IMR-90 (cell line): ENCODE measurements at regions not wholly inside any gene's neighbourhood (a gene's known extent, or its start where the extent isn't known, plus 50 kb on each side); places are given as distances from the start of the nearest gene placed in this dataset.

ENCODE experiments used
- ATAC-seq: fragments of 200-7000 bp; cut with Tn5 transposase; 2 replicates; pipeline ENCODE4 v1.9.1; 2020; ENCODE audit warnings: low read depth, mild to moderate bottlenecking, moderate library complexity
- BruUV-seq: library from RNA; stranded (reverse); fragments of 400-500 nt; replicated peaks from 2 replicates; lab custom pipeline; 2021; lab: Mats Ljungman, UMichigan
- CTCF ChIA-PET: fragments of 300-600 bp; formaldehyde crosslinking; extraction: SDS; loops from one replicate; lab custom pipeline; 2021; ENCODE audit warnings: antibody characterized with exemption; lab: Yijun Ruan, JAX
- POLR2A ChIA-PET: fragments of 300-600 bp; sonication (Branson Sonifier 250); formaldehyde crosslinking; loops from one replicate; lab custom pipeline; 2022; ENCODE audit warnings: antibody characterized with exemption; ENCODE audit not compliant: unreplicated experiment; lab: Charles Lee
- DNase-seq: peaks from one replicate; pipeline ENCODE4 v3.0.0; 2013
- H2AFZ ChIP-seq: replicated peaks from 2 replicates; pipeline ENCODE3; 2013; ENCODE audit warnings: low read length, mild to moderate bottlenecking; ENCODE audit not compliant: poor library complexity
- H2AK5ac ChIP-seq: 2 replicates; pipeline ENCODE4 v1.6.1; 2013; ENCODE audit warnings: low read depth, low read length, inconsistent platforms
- H2AK9ac ChIP-seq: replicated peaks from 2 replicates; pipeline ENCODE3; 2013; ENCODE audit warnings: mild to moderate bottlenecking, low read depth, low read length, moderate library complexity; ENCODE audit not compliant: poor library complexity
- H2BK120ac ChIP-seq: 2 replicates; pipeline ENCODE4 v1.6.1; 2013; ENCODE audit warnings: low read depth, low read length, inconsistent platforms
- H2BK15ac ChIP-seq: 3 replicates; pipeline ENCODE4 v1.6.1; 2013; ENCODE audit warnings: low read depth, low read length, inconsistent platforms
- H2BK20ac ChIP-seq: 2 replicates; pipeline ENCODE4 v1.6.1; 2013; ENCODE audit warnings: low read depth, mild to moderate bottlenecking, inconsistent platforms, low read length, moderate library complexity
- H2BK5ac ChIP-seq: 2 replicates; pipeline ENCODE4 v1.6.1; 2013; ENCODE audit warnings: mild to moderate bottlenecking, low read depth, low read length, inconsistent platforms; ENCODE audit not compliant: poor library complexity, severe bottlenecking
- H3K14ac ChIP-seq: replicated peaks from 2 replicates; pipeline ENCODE4 v1.6.1; 2013; ENCODE audit warnings: low read depth, low read length, inconsistent platforms
- H3K18ac ChIP-seq: 2 replicates; pipeline ENCODE4 v1.6.1; 2013; ENCODE audit warnings: low read depth, low read length, control low read depth
- H3K23ac ChIP-seq: 2 replicates; pipeline ENCODE4 v1.6.1; 2013; ENCODE audit warnings: low read depth, low read length, inconsistent platforms
- H3K27ac ChIP-seq: 2 replicates; pipeline ENCODE4 v1.5.1; 2013; ENCODE audit warnings: mild to moderate bottlenecking, control low read depth, low read length; ENCODE audit not compliant: insufficient read depth
- H3K27me3 ChIP-seq: 2 replicates; pipeline ENCODE4 v1.6.1; 2013; ENCODE audit warnings: low read length; ENCODE audit not compliant: control insufficient read depth, insufficient read depth
- H3K36me3 ChIP-seq: 2 replicates; pipeline ENCODE4 v1.6.1; 2013; ENCODE audit warnings: low read length, mixed read lengths; ENCODE audit not compliant: control insufficient read depth, insufficient read depth
- H3K4ac ChIP-seq: 2 replicates; pipeline ENCODE4 v1.6.1; 2013; ENCODE audit warnings: low read depth, low read length, inconsistent platforms
- H3K4me1 ChIP-seq: 2 replicates; pipeline ENCODE4 v1.6.1; 2013; ENCODE audit warnings: low read length, mixed read lengths; ENCODE audit not compliant: control insufficient read depth, insufficient read depth
- H3K4me2 ChIP-seq: 2 replicates; pipeline ENCODE4 v1.6.1; 2013; ENCODE audit warnings: low read depth, mild to moderate bottlenecking, control low read depth, low read length, moderate library complexity
- H3K4me3 ChIP-seq: 2 replicates; pipeline ENCODE4 v1.5.1; 2013; ENCODE audit warnings: low read depth, mild to moderate bottlenecking, control low read depth, low read length, moderate library complexity; ENCODE audit not compliant: insufficient read depth
- H3K56ac ChIP-seq: 2 replicates; pipeline ENCODE4 v1.6.1; 2013; ENCODE audit warnings: low read length, inconsistent platforms; ENCODE audit not compliant: insufficient read depth; ENCODE audit errors: extremely low read depth
- H3K79me1 ChIP-seq, 2 experiments: 2 replicates each; pipeline ENCODE4 v1.6.1; 2013; ENCODE audit warnings: low read length in 2 of 2, inconsistent platforms in 1 of 2, low read depth in 1 of 2
- H3K9ac ChIP-seq: 2 replicates; pipeline ENCODE4 v1.6.1; 2013; ENCODE audit warnings: low read depth, low read length, control low read depth
- H3K9me1 ChIP-seq: 2 replicates; pipeline ENCODE4 v1.6.1; 2013; ENCODE audit warnings: low read length, inconsistent platforms; ENCODE audit not compliant: insufficient read depth
- H3K9me3 ChIP-seq: 2 replicates; pipeline ENCODE4 v1.6.1; 2013; ENCODE audit warnings: low read length; ENCODE audit not compliant: control insufficient read depth, insufficient read depth
- H4K20me1 ChIP-seq: 2 replicates; pipeline ENCODE4 v1.6.1; 2013; ENCODE audit warnings: low read length, inconsistent platforms; ENCODE audit not compliant: insufficient read depth
- H4K5ac ChIP-seq: 2 replicates; pipeline ENCODE4 v1.6.1; 2013; ENCODE audit warnings: mild to moderate bottlenecking, low read depth, low read length, control low read depth
- H4K8ac ChIP-seq, 2 experiments: 2 replicates each; pipeline ENCODE4 v1.6.1; 2013; ENCODE audit warnings: low read depth in 2 of 2, low read length in 2 of 2, control low read depth in 1 of 2, inconsistent platforms in 1 of 2
- H4K91ac ChIP-seq: 2 replicates; pipeline ENCODE4 v1.6.1; 2013; ENCODE audit warnings: low read depth, low read length, inconsistent platforms; ENCODE audit not compliant: insufficient read depth
- ELK1 ChIP-seq: fragments of 150-350 bp; IDR thresholded peaks from 2 replicates; pipeline ENCODE4 v1.6.1; 2016; ENCODE audit warnings: low read depth, mild to moderate bottlenecking, low read length, moderate library complexity, borderline replicate concordance
- FOS ChIP-seq: fragments of 150-350 bp; IDR thresholded peaks from 2 replicates; pipeline ENCODE4 v1.6.1; 2016; ENCODE audit warnings: low read depth, low read length
- MAFK ChIP-seq: IDR thresholded peaks from 2 replicates; pipeline ENCODE4 v1.6.1; 2012; ENCODE audit warnings: low read depth, low read length, improper control_type of control experiment
- MXI1 ChIP-seq: IDR thresholded peaks from 2 replicates; pipeline ENCODE4 v1.6.1; 2012; ENCODE audit warnings: low read depth, mild to moderate bottlenecking, low read length, moderate library complexity, borderline replicate concordance
- USF2 ChIP-seq: fragments of 150-350 bp; IDR thresholded peaks from 2 replicates; pipeline ENCODE4 v1.6.1; 2017; ENCODE audit warnings: mild to moderate bottlenecking, antibody characterized with exemption, low read length, low read depth
- WGBS, 2 experiments: methylation state at CpG; one replicate each; pipeline versions ENCODE4 v1.1.5 to v1.1.7; 2013; ENCODE audit warnings: missing lambda C conversion rate in 2 of 2; ENCODE audit not compliant: insufficient read length in 1 of 2; ENCODE audit errors: extremely low coverage in 2 of 2; 5-methylcytosine and 5-hydroxymethylcytosine counted together
- dilution Hi-C: fragments of 300-500 bp; cut with HindIII; formaldehyde crosslinking; loops from one replicate; pipeline ENCODE4 v1.14.3; 2018; ENCODE audit warnings: low sequenced_read_pairs; ENCODE audit not compliant: unreplicated experiment
- in situ Hi-C: fragments of 300-500 bp; cut with MboI; formaldehyde crosslinking; loops from 3 replicates; pipeline ENCODE4 v1.14.3; 2019; ENCODE audit warnings: low sequenced_read_pairs, inconsistent platforms, mixed read lengths
- intact Hi-C: fragments of 100-400 bp; cut with micrococcal nuclease; formaldehyde crosslinking; loops from 2 replicates; pipeline ENCODE4 v1.10.0; 2022

- H3K4me2 ChIP-seq = no peak overlapping the region
- WGBS, 2 experiments = no CpG with 5 or more reads among the region's 3 CpGs
- no peaks in the 10 kb centered on the region for H3K4me1 ChIP-seq
- intact Hi-C loops (loop anchor here (5.0 to 10.0 kb wide), 3 partner anchors 430 to 708 kb away; no protein-coding TSS in a partner anchor), dilution Hi-C loops (no loop called here), in situ Hi-C loops (no loop called here)
- H2BK5ac ChIP-seq = no peak overlapping the region
- ATAC-seq (no peak), DNase-seq (no peak)
- H3K9me1 ChIP-seq = no peaks in the 10 kb centered on the region
- no peak overlapping the region for H4K91ac ChIP-seq
- H3K79me1 ChIP-seq = no peaks in the 10 kb centered on the region
- H2AK9ac ChIP-seq = no peak overlapping the region
- H3K4ac ChIP-seq = no peak overlapping the region
- no peak overlapping the region for H4K5ac ChIP-seq
- no peak overlapping the region for H2BK15ac ChIP-seq
- no TSS peak for BruUV-seq
- H4K20me1 ChIP-seq = no peaks in the 10 kb centered on the region
- H4K8ac ChIP-seq = no peak overlapping the region
- H2AK5ac ChIP-seq = no peak overlapping the region
- CTCF ChIA-PET = no interaction called here
- H3K27me3 ChIP-seq = no peaks in the 10 kb centered on the region
- no peak overlapping the region for H3K14ac ChIP-seq
- no peaks in the 10 kb centered on the region for H3K36me3 ChIP-seq
- H2AFZ ChIP-seq = no peak overlapping the region
- no peaks in the 10 kb centered on the region for H3K9me3 ChIP-seq
- H3K18ac ChIP-seq = no peak overlapping the region
- TF ChIP-seq MAFK = 0 out of 2 replicates have a peak, but pooled peaks have one; percentile 12
- no peak for TF ChIP-seq USF2
- no peak for TF ChIP-seq ELK1
- no peak for TF ChIP-seq MXI1
- no peak for TF ChIP-seq FOS
- no peak overlapping the region for H3K27ac ChIP-seq
- no peak overlapping the region for H2BK20ac ChIP-seq
- no peak overlapping the region for H3K4me3 ChIP-seq
- H3K23ac ChIP-seq = no peak overlapping the region
- no peak overlapping the region for H3K9ac ChIP-seq
- no peak overlapping the region for H2BK120ac ChIP-seq
- H3K56ac ChIP-seq = no peak overlapping the region
- POLR2A ChIA-PET = no interaction called here
Observed at GRCh38 chr6:54694928-54695532, 151.5 kb upstream of the FAM83B start.
